Astrocyte of the hippocampus (primary cell): ENCODE measurements at regions not wholly inside any gene's neighbourhood (a gene's known extent, or its start where the extent isn't known, plus 50 kb on each side); places are given as distances from the start of the nearest gene placed in this dataset.
"Not testable (repeated sequence)": the region's sequence is repeated elsewhere in the genome, so short reads cannot be mapped to it uniquely, and the experiment has no call there.

Source experiments
- DNase-seq: peaks from one replicate; pipeline ENCODE4 v3.0.0; 2011; ENCODE audit warnings: low read depth, low spot score

DNA sequence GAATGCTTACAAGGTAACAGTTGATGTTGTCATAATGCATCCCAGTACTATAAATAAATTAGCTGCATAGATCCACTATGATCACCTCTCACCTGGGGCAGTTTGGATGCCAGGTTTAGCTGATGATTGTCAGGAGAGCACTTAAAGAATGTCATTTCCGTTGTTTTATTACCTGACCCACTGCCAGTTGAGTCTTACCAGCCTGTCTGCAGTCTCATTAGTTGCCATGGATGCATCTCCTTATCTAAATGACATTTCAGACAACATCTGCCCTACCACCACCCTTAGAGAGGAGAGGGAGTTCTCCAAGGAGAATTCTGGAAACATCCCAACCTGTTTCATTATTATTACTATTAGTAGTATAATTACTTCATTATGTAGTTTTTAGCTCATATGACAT is 339.1 kb upstream of the API5 start:
- DNase-seq: no peak

DNA sequence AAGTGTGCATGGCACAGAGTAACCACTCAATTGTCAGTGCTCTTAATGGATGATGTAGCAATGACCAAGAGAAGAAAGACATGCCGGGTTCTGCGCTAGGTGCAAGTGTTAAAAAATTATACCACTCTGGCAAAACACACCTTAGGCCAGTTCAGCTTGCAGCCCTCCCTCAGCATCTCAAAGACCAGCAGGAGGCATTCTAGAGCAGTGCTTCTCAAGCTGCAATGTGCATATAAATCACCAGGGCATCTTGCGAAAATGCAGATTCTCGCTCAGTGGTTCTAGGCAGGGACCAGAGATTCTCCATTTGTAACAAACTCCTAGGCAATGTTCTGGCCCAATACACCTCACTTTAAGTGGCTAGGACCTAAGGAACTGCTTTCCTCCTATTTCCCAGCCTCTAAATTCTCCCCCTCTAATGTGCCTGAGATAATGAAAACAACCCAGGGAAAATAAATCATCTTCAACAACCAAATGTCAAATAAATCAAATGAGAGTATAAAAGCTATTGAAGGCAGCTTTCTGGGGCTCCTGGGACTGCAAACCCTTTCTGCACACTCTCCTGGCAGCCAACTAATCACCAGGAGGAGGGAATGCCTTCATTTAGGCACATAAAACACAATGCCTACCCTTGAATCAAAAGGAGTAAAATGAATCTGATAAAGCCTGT is 337.2 kb upstream of the API5 start:
- no peak for DNase-seq

DNA sequence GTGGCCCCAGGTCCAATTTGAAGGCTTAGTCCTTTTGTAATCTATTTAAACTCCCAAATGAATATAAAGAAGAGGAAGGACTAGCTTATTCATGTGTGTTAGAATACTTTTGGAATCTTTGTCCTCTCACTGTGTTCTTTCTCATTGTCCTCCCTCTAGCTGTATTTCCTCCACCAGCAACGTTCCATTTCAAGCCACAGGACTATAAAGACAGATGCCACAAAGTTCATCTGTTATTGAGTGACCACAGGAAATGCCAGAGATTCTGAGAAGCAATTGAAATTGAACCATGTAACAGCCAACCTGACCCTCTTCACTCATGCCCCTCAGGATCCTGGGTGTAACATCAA is 336.6 kb upstream of the API5 start:
- DNase-seq: peak; percentile 4

DNA sequence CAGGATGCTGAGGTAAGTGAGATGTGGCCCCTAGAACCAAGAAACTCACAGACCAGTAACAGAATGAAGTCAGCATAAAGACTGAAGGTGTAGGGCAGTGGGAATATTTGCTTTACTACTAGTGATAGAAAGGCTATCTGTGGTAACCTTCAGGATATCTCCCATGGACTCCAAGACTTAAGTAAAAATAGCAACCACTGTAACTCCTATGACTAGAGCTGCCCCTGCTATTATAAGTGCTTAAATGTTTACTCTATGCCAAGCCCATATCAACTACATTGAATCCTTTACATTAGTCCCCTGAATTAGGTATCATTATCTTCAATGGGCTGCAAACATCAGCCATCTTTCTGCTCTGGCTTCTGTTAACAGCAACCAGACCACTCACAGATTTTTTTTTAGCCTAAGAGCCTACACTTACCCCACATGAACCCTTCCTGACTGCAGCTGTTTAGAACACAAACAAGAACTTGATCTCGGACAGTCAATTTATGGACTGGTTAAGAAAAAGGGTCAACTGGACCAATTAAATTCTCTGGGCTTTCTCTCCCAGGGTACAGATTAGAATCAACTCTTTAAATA is 335.1 kb upstream of the API5 start:
- DNase-seq: no peak

DNA sequence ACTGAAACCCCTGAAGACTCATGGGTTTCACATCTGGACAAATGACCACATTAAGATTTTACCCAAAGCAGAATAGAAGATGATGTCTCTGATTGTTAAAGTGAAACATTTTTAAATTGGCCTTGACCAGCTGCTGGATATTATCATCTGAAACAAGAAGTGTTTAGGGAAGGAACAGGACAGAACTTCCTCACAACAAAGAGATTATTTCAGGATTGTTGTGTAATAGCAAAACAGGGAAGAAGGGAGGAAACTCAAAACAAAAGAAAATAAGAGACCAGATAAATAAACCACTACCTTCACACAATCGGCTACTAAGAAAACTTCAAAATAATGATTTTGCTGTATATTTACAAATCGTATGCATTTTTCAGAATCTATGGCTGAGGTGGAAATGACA is 319.2 kb upstream of the API5 start:
- DNase-seq: no peak

DNA sequence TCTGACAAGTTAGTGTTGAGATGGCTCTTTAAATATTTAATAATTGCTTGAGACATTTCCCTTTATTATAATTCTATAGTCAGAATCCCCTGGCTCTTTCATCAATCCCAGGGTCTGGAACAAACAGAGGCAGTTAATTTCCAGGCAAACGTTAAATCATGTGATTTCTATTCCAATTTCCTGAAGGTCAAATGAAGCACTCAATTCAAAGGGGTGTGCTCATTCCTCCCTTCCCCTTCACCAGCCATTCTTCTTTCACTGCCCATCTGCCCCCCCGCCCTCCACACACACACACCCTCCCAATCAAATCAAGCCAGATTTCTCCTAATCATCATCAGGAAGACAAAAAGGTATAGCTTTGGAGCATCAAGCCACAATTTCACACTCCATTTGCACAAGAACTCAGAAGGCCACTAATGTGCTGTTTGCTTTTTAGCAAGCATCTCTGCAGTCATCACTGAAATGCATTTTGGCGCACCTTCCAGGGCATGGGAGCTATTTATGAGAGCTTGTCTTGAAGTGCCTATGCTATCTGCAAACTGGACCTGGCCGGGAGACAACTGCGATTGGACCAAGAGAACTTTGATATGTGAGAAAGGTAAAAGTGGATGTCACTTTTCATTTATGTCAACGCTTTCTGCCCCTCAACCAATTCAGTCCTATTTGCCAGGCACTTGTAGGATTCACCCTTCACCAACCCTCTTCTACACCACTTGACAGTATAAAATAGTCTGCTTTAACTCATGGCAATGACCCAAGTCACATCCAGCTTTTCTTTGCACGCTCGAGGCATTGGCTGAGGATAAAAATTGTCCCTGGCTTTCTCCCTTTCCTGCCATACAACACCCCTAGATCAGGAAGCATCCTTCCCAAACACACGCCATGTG is 315.1 kb upstream of the API5 start:
- no peak for DNase-seq

DNA sequence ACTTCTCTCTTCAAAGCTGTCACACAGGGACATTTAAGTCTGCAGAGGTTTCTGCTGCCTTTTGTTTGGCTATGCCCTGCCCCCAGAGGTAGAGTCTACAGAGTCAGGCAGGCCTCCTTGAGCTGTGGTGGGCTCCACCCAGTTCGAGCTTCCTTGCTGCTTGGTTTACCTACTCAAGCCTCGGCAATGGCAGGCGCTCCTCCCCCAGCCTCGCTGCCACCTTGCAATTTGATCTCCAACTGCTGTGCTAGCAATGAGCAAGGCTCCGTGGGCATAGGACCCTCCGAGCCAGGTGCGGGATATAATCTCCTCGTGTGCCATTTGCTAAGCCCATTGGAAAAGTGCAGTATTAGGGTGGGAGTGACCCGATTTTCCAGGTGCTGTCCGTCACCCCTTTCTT is 306.9 kb upstream of the API5 start:
- not testable (repeated sequence) for DNase-seq

DNA sequence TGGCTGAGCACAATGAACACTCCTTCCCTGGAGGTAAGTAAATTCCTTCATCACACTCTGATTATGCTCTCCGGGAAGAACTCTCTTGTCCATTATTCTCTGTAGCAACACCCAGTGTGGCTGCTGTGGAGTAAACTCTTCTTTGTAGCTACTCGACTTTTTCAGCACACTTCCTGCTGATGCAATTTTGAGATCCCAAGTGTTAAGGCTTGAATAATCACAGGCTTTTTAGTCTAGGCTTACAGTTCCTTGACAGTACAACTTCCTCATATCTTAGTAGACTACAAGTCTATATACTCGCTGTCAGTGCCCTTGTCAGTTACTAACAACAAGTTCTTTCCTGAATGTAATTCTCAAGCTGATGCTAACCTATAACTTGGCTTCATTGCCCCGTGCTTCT is 301.8 kb upstream of the API5 start:
- no peak for DNase-seq

DNA sequence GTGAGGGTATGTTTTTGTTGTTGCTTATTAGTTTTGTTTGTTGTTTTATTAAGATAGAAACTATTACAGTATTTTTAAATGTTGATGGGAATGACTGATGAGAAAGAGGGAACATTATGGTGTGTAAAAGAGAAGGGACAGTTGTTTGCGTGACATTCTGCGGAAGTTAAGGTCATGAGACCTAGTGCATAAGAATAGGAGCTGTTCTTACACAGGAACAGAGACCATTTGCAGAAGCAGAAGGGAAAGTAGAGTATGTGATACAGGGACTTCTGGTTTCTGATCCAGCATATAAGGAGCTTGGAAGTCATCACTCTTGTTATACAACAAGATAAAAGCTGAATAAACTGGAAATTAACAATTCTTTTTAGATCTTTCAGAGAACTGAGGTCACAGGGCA is 299.2 kb upstream of the API5 start:
- DNase-seq: no peak

DNA sequence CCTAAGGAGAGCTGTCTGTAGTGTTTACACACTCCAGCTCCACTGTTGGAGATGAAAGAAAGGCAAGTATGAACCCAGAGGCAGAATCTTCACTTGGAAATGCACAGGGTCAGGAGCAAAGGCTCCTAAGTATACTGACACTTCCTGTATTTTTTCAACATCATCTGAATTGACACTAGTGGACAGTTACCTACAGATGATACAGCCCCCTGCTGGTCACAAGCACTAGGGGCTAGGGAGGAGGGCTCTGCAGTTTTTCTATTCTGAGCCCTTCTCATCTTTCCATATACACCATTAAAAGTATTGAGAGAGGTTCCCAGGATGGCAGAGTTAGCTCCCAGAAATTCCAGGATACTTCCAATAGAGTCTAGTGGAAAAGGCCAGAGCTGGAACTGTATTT is 290.3 kb upstream of the API5 start:
- peak; percentile 9 for DNase-seq

DNA sequence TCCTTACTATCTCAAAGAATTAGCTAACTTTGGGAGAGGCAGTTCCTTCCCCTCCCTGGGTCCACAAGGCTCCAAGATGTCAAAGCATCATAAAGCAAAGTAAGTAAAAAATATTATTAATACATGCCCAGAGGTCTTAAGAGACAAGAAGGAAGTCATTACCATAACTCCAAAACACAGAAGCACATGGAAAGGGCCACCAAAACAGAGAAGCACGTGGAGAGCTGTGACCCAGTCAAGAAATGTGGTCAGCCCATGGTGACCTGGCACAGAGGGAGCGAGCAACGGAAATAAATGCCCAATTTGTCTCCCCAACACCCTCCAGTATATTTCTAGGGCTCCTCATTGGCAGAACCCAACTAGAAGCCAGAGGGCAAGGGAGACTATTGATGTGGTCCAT is 277.5 kb upstream of the API5 start:
- no peak for DNase-seq

DNA sequence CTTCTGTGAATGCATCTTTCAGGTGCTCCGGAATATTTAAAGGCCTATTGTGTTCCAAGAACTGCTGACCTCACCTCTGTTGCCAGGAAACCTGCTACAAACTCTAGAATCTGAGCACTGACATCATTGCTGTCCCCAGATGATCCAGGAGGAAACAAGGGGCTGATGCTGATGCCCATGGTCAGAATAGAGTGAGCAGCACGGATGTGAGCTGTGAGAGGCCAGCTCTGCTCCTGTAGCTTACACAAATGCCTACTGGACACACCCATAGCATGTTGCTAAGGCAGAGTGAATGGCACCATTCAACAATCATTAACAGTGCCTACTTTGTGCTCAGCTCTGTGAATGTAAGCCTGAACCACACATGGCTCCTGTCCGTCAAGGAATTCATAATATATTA is 276.7 kb upstream of the API5 start:
- DNase-seq: no peak

DNA sequence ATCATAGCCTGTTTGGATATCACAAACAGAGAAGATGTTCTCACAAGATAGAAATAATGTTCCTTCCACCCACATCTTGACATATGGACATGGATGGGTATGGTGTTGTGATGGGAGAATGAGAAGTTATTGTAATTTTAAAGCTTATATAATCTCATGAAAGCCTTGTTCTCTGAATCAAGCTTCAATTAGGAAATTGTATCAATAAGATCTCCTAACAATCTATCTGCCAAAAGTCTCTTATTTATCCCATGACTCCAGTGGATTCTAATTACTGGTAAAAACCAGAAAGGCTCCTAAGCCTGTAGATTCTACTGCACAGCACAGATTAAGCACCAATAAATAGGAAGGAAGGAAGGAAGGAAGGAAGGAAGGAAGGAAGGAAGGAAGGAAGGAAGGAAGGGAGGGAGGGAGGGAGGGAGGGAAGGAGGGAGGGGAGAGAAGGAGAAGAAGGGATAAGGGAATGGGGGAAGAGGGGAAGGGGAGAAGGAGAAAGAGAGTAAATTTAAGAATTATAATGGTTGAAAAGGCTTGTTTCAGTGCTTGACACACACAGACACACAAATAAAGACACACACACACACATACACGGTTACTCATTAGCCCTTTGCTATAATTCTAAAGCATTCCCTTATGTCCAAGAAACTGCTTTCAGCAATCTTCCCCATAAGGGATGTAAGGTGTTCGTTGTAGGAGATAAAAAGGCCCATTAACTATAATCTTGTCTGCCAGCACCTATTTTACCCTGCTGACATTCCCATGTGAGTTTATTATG is 258.0 kb upstream of the API5 start:
- no peak for DNase-seq

DNA sequence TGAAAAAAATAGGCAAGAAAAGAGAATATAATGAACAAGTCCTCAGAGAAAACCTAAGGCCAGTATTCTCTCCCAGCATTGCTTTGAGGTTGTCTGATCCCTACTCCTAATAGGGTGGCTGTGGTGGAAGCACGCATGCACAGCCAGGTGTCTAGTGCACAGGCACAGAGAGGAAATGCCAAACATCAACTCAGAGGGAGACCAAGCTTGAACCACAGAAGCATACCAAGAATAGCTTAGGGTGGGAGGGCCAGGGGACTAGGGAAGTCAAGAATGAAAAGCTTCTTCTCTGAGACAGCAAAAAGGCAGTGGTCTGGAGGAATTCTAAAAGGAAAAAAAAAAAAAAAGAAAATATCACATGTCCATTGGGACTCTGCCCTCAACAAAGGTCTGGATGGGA is 244.1 kb upstream of the API5 start:
- DNase-seq: peak; percentile 55

DNA sequence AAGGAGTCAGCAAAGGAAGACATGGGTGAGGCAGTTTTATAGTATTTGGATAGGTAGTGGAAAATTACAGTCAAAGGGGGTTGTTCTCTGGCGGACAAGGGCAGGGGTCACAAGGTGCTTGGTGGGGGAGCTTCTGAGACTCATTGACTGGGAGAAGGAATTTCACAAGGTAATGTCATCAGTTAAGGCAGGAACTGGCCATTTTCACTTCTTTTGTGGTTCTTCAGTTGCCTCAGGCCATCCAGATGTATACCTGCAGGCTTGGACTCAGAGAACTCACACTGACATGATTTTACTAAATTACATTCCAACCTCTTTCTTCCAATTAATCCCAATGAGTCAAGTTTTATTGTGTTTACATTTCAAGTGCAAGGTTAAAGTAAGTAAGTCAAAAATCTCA is 240.5 kb upstream of the API5 start:
- no peak for DNase-seq

DNA sequence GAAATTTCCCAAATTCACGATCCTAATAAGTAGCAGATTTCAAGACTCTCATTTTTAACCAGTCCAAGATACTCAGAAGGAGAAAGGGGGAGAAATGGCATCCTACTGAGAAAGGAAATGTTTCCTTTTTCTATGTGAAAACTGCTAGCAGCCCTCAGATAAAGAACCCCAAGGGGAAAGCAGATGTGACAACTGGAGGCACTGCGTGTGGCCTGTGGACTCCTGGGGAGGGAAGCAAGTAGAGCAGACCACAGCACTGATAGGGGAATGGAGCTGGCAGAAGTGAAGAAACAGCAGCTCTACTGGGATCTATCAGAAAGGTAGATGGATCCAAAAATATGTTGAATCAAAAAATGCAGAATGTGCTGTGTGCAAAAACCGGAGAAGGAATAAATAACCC is 239.7 kb upstream of the API5 start:
- DNase-seq: no peak

DNA sequence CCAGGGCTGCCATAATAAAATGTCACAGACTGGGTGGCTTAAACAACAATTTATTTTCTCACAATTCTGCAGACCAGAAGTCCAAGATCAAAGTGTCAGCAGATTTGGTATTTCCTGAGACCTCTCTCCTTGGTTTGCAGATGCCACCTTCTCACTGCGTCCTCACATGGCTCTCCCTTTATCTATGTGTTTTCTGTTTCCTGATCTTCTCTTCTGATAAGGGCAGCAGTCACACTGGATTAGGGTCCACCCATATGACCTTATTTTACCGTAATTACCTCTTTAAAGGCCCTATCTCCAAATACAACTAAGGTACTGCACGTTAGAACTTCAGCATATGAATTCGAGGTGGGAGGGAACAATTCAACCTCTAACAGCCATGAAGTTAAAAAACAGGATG is 238.9 kb upstream of the API5 start:
- no peak for DNase-seq

DNA sequence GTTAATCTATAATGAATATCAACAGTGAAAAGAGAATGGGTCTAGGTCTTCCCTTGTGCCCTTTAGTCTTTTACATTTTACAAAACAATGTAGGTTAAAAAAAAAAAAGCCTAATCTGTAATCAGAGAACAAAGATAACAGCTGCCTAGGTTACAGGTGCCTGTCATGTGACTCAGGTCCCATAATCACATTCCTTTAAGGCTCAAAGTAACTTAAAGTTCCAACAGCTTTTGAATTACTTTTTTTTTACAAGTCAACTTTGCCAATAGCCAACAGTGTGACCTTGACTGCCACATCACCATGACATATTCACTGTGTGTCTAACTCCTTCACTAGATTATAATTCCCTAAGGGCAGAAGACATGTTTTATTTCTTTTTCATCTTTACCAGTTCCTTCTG is 237.0 kb upstream of the API5 start:
- DNase-seq: no peak

DNA sequence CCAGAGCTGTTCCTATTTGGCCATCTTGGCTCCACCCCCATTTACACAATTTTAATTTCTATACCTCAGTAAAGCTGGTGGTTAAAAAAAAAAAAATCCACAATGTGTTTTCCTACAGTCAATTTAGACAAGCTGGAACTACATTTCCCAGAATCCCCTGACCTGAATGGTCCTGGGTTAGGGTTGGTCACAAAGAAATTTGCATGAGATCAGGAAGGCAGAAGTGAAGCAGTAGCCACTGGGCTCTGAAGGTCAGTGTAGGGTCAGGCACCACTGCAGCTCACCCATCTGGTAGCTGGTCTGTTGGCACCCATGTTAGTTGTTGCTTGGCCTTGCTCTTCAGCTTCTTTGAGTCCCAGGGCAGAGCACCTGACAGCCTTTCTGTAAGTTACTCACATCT is 210.7 kb upstream of the API5 start:
- DNase-seq: no peak

DNA sequence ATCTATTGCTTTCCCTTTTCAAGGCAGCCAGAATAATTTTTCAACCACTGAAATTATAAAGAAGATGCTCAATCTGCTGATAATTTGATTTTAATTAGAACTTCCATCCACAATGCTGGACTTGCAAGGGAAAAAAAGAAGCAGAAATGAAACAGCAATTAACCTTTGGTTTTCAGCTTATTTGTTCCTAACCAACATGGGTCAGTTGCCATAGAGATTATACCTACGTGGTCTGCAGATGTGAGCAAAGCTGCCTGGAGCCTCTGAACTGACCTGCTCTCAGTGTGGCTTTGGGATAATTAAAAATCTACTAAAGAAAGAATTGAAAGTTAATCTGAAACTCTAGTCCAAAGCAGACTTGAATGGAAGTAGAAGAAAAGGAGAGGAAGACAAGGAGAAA is 195.7 kb upstream of the API5 start:
- DNase-seq: no peak

DNA sequence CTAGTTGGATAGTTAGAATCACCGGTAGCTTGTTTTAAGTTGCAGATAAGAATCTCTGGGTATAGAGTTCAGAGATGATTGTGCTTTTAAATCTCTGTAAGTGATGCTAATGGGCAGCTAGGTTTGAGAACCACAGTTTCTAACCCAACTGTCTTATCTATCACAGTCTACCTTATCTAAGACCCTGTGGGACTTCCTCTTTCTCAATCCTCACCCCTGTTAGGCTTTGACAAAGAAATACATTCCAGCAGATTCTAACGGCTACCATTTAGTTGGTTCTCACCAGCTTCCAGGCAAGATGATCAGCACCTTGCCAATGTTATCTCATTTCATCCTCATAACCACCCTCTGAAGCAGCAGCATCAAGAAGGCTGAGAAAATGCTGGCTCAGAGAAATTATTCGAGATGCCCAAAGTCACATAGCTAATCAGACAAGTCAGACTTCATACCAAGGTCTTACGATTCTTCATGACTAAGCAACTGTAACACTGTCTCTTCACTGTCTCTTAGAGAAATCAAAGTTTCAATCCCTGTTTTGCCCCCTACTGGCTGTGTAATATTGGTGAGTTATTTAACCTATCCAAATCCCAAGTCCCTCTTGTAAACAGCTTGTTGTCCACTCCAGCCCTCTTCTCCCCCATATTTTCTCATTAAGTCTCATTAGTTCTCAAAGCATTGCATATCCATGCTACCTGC is 192.4 kb upstream of the API5 start:
- no peak for DNase-seq

DNA sequence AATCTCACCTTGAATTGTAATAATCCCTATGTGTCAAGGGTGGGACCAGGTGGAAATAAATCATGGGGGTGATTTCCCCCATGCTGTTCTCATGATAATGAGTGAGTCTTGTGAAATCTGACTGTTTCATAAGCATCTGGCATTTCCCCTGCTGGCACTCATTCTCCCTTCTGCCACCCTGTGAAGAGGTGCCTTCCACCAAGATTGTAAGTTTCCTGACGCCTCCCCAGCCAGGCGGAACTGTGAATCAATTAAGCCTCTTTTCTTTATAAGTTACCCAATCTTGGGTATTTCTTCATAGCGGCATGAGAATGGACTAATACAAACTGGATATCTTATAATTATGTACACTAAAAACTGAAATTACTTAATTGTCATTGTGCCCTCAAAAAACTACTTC is 189.2 kb upstream of the API5 start:
- DNase-seq: no peak
